NCI-H524 (cell line): ENCODE measurements at regions not wholly inside any gene's neighbourhood (a gene's known extent, or its start where the extent isn't known, plus 50 kb on each side); places are given as distances from the start of the nearest gene placed in this dataset.
"Not testable (repeated sequence)": the region's sequence is repeated elsewhere in the genome, so short reads cannot be mapped to it uniquely, and the experiment has no call there.

ENCODE experiments used
- DNase-seq, 2 experiments: peaks; one replicate each; lab custom pipeline; 2025; lab: John Stamatoyannopoulos, UW

DNA sequence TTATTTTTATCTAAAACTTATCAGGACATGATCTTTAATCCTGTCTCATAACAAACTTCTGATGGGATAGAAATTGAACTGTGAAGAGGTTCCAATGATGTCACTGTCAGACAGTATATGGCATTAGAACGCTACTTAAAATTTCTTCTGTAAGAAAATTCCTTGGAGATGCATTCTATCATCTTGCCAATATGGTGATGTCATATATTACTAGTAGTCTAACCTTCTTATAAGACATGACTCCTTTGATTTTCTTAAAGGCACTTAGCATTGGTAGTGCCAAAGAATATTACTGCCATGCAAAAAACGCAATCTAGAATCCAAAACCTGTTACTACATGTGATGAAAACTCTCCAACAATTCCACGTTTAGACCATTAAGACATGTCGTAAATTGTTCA is 131.1 kb downstream of the SLC25A46 start:
- no peak for DNase-seq

DNA sequence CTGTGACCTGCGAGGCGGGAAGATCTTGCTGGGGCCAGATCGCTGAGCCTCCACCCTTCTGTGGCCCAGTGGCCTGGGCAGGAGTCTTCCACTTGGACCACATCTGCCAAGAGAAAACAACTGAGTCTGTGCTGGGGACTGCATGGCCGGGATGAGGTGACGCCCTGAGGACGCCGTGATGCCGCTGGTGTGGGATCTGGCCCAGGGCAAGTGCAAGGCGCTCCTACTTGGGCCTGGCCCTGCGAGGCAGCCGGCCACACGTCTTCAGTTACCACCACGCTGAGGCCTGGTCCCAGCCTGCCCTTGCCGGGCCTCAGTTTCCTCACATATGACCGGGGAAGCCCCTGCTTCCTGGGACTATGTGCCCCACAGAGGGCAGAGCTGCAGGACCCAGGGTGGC is 133.4 kb downstream of the SLC25A46 start:
- no peak for DNase-seq

DNA sequence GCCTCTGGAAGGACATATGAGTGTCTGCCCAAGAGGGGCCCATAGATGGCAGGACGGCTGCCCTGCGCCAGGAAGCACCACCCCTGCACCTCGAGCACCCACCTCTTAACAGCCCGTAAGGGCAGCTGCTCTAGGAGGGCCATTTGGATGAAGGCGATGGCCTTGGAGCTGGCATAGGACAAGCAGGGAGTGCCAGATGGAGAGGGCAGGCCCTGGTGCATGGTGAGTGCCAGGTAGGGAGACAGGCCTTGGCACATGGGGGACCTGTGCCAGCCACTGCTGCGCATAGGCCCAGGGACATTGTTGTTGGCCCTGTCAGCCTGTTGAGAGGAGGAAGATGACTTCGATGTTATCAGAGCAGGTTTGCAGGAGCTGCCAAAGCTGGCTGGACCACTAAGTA is 134.2 kb downstream of the SLC25A46 start:
- DNase-seq, result no peak

DNA sequence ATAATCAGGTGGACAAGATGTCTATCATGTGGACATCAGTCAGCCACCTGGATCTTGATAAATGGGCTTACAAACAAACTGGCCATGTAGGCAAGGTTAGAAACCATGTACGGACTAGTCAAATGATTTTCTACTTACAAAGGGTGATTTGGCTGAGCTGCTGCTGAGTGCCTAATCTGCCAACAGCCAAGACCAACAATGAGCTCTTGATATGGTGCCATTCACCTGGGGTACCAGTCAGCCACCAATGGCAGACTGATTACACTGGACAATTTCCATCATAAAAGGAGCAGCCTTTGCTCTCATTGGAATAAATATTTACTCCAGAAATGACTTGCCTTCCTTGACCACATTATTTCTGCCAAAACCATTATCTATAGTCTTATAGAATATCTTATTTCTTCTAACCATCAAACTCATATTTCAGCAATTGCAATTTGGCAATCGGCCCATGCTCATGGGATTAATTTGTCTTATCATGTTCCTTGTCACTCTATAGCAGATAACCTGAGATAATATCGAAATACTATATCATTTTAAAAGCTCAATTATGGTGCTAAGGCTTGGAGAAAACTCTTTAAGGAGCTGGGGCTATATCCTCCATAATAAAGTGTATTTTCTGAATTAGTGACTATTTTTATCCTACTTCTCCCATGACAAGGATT is 135.1 kb downstream of the SLC25A46 start:
- no peak for DNase-seq

DNA sequence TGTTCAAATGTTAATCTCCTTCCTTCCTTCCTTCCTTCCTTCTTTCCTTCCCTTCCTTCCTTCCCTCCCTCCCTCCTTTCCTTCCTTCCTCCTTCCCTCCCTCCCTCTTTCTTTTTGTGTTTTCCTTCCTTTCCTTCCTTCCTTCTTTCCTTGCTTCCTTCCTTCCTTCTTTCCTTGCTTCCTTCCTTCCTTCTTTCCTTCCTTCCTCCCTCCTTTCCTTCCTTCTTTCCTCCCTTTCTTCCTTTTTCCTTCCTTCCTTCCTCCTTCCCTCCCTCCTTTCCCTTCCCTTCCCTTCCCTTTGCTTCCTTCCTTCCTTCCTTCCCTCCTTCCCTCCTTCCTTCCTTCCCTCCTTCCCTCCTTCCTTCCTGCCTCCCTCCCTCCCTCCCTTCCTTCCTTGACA is 136.3 kb downstream of the SLC25A46 start:
- DNase-seq, result not testable (repeated sequence)

DNA sequence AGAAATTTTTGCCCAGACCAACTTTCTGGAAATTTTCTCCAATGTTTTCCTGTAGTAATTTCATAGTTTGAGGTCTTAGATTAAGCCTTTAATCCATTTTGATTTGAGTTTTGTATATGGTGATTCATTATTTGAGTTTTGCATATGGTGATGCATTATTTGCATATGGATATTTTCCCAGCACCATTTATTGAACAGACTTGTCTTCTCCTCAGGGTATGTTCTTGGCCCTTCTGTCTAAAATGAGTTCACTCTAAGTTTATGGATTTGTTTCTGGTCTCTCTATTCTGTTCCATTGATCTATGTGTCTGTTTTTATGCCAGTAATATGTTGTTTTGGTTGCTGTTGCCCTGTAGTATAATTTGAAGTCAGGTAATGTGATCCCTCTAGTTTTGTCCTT is 139.3 kb downstream of the SLC25A46 start:
- no peak for DNase-seq

DNA sequence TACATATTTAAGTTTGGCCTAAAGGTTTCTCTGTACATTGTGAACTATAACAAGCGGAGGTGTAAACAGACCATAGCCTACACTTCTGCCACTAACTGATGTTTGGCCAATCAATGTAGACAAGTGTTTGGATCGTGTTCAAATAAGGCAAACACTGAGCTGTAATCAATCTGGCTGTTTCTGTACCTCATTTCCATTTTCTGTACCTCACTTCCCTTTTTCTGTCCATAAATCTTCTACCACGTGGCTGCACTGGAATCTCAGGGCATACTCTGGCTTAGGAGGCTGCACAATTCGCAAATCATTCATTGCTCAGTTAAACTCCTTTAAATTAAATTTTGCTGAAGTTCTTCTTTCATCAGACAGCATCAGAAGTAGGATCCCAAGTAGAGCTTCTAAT is 140.9 kb downstream of the SLC25A46 start:
- DNase-seq, result no peak

DNA sequence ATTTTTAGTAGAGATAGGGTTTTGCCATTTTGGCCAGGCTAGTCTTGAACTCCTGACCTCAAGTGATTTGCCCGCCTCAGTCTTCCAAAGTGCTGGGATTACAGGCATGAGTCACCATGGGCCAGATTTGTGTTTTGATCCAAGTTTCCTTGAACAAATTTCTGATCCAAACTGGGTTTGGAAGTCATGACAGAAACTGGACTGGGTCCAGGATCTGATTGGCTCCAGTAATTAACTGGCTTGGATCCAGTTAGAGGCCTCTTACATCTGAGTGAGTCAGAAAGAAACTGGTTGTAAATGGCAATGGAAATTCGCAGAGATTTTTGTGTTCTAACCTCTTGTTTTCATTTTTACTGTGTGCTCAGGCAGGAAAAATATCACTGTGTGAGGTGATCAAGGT is 141.6 kb downstream of the SLC25A46 start:
- DNase-seq, result no peak

DNA sequence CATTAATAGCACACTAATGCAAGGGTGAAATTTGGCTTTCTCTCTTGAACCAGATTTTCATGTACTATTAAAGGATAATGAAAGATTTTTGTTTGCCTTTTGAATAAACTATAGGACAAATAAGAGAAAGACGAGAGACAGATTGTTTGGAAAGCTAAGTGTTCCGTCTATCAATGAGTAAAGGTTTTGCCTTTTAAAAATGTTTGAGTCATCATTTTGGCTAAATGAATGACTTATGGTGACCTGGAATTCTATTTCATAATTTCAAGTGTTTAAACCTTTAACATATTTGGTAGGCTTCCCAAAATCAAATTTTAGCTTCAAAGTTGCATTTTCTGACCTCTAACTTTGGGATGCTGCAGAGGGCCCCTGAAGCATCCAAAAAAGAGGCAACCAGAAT is 145.2 kb downstream of the SLC25A46 start:
- no peak for DNase-seq

DNA sequence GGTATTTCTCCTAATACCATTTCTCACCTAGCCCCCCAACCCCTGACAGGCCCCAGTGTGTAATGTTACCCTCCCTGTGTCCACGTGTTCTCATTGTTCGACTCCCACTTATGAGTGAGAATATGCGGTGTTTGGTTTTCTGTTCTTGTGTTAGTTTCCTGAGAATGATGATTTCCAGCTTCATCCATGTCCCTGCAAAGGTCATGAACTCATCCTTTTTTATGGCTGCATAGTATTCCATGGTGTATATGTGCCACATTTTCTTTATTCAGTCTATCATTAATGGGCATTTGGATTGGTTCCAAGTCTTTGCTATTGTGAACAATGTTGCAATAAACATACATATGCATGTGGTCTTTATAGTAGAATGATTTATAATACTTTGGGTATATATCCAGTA is 148.4 kb downstream of the SLC25A46 start:
- not testable (repeated sequence) for DNase-seq

DNA sequence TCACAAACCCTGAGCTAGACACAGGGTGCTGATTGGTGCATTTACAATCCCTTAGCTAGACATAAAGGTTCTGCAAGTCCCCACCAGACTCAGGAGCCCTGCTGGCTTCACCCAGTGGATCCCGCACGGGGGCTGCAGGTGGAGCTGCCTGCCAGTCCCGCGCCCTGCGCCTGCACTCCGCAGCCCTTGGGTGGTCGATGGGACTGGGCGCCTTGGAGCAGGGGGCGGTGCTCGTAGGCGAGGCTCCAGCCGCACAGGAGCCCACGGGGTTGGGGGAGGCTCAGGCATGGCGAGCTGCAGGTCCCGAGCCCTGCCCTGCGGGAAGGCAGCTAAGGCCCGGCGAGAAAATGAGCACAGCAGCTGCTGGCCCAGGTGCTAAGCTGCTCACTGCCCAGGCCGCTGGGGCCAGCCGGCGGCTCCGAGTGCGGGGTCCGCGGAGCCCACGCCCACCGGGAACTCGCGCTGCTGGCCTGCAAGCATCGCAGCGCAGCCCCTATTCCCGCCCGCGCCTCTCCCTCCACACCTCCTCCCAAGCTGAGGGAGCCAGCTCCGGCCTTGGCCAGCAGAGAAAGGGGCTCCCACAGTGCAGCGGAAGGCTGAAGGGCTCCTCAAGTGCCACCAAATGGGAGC is 155.2 kb downstream of the SLC25A46 start:
- DNase-seq, result not testable (repeated sequence)

DNA sequence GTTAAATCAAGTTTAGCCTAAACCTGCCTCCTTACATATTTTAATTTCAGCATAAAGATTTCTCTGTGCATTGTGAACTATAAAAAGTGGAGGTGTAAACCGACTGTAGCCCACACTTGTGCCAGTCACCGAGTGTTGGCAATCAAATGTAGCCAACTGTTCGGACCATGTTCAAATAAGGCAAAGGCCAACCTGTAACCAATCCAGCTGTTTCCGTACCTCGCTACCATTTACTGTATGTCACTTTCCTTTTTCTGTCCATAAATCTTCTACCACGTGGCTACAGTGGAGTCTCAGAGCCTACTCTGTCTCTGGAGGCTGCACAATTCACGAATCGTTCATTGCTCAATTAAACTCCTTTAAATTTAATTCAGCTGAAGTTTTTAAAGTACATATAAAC is 156.0 kb downstream of the SLC25A46 start:
- DNase-seq, result no peak

DNA sequence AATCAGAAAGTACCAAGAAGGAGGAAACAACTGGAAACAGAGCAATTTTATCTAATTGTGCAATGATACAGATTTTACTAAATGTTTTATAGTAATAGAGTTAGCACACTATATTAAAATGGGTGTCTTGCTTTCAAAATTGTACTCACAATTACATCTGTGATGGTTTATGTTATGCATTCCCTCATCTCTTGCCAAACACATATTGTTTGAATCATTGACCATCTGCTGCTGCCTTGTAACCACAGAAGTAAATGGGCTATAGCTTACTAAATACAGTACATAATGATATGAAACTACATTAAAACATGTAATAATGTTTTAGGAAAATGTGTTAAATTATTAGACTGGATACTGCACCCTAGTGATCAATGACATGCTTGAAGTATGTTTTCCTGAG is 158.1 kb downstream of the SLC25A46 start:
- DNase-seq, result no peak

DNA sequence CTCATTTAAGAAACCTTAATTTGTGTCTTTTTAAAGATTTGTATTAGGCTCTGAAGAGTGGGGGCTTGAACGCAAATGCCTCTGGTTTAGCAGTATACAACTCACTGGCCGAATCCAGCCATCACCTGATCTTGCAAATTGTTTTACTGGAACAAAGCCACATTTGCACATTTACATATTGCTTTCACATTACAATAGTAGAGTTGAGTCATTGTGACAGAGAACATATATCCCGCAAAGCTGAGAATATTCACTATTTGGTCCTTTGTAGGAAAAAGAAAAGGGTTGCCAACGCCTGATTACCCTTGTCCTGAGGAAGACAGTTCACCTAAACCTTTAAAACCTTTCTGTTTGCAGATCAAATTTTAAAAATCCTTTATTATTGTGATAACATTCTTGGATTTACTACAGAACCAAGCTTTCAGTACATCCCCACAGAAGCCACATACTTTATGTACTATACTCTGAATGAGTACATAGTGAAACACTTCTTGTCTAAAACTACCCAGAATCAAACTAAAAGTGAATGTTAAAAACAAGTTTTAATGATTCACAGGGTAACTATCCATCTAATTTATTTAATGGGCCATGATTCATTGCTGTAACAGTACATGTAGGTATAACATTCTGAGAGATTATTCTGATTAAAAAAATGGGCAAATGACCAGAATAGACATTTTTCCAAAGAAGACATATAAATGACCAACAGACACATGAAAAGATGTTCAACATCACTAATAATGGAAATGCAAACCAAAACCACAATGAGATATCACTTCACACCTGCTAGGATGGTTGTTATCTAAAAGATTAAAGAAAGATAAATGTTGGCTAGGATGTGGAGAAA is 161.0 kb downstream of the SLC25A46 start:
- DNase-seq, result no peak

DNA sequence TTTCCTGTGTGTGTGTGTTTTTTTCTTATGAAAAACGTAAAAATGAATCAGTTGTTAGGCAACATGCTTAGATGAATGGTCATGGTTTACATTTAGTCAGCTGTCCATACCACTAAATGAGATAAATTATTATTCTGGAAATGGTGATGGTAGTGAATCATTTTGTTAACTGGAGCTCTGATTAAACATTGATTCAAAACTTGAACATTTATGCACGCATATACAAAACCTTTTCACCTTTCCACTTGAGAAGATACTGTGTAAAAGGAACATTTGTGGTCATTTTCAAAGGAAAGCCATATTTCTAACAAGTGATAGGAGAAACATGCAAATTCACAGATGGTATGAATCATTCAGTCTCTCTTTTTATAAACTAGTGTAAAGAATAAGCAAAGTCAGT is 162.0 kb downstream of the SLC25A46 start:
- DNase-seq, result no peak

DNA sequence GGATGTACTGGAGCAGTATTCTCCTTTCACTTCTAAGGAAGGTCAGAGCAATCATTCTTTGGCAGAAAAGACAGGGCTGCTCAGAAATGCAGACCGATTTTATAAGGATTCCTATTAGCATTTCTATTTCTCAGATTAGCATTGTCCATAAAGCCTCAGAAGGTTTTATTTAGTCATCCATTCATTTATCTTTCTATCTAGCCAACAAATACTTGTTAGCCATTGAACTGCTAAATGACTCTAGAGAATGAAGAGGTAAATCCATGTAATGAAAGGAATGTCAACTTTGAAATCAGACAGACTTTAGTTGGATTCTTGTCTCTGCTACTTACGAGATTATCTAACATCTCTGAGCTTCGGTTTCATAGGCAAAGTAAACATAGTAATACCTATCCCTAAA is 165.2 kb downstream of the SLC25A46 start:
- DNase-seq, result no peak

DNA sequence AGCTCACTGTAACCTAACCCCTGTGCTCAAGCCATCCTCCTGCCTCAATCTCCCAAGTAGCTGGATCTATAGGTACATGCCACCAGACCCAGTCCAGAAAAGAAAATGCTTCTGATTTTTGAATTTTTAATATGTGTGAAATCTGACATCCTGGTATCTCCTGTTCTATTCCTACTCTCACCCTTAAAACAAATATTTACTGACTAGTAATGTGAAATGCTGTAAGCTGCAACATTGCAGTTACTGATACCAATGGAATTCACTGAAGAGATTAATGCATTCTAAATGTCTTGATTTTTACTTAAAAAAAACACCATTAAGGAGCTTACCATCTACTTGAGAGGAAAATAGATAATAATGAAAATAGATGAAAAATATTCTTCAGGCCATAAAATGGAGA is 162.7 kb upstream of the TSLP start:
- no peak for DNase-seq

DNA sequence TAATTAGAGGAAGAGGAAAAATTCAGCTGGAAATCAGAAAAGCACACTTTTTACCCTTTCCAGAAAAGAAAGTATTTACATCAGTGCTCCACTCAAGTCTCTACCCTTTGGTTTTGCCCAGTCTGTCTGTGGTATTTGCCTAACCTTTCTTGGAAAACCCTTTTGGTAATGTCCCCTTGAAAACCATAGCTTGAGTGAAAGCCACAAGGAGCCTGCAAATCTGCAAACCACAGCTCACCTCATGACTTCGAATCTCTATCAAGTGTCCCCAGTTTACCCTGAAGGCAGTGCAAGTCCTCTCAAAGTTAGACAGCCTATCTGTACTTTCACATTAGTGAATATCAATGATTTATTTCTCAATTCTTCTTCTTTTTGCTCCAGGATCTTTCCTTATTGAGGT is 162.1 kb upstream of the TSLP start:
- no peak for DNase-seq

DNA sequence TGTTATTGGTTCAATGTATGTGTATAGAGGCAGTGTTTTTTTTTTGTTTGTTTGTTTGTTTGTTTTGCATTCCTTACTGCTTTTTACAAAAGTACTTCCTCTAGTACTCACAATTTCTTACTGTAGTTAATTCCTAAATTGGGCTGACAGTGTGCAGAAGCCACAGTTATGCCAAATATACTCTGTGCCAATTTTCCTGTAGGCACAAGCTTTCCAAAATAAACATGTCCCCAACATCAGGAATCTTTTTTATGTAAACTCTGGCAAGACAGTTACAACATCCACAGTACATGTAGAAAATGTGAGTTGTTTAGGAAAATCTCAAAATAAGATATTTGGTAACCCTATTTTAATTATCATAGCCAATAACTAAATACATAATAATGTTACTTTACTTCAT is 161.6 kb upstream of the TSLP start:
- no peak for DNase-seq

DNA sequence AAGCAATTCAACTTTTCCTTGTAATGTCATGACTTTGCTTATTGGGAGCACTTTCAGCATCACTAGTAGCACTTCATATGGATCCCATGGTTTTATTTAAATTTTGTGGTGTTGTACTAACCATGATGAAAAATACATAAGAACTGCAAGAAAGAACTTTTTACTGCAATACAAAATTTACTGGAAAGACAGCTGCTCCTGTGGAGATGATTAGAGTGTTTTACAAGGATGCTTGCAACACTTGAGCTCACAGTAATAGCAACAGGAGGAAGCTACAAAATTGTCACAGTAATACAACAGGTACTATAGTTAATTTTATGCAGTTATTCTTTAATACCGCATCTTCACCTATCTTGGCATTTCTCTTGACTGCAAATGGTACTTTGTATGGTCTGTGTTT is 158.3 kb upstream of the TSLP start:
- no peak for DNase-seq

DNA sequence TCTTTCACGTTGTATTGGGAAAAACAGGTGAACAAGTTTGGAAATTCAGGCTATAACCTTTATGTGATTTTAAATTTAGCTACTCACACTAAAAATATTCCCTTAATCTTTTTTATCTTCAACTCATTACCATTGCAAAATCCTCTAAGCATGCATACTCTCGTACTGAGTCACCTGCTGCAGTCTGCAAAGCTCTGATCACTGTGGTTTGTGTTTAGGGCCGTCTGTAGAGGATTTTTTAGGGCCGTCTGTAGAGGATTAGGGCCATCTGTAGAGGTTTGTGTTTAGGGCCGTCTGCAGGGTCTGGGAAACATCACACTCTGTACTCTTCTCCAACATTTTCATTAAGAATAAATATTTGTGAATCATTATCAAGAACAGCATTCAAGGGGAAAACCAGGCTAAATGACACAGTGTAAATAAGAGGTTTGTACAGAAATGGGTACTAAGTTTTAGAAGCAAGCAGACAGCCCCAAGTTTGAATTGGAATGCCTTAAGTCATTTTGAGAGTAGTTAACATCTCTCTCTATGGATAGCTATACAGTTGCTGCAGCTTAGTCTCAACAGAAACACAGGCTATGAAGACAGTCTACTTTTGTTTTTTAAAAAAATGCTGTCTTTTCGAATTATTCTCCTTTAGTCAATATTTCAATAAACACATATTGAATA is 155.0 kb upstream of the TSLP start:
- DNase-seq, result peak; percentile 74 to 83

DNA sequence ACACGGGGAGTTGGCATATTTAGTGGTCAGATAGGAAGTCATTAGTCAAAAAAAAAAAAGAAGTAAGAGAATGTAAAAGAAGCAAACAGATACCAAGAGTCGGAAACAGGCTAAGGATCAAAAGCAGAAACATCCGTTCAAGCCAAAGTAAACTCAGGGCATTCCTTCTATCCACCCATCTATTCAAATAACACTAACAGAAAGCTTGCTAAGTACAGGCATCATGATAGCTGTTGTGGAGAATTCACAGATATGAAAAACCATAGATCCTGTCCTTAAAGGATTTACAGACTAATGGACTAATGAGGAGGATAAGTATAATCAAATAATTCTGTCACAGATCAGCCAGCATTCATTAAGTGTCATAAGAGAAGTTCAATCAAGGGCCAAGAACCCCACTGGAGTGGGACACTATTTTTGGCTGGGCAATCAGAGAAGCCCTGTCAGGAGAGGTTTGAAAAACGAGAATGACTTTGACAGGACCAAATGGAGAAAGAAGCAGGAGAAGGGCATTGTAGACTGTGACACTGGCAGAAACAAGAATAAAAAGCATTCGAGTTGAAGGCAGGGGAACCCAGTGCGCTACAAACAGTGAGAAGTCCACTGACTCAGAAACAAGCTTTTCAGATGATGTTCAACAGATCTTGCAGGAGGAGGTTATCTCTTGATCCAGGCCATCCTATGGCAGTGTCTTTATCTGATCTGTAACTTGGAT is 154.2 kb upstream of the TSLP start:
- peak in 1 of 2 experiments; percentile 47 for DNase-seq
